Testis (tissue), 2 donors: ENCODE measurements at regions not wholly inside any gene's neighbourhood (a gene's known extent, or its start where the extent isn't known, plus 50 kb on each side); places are given as distances from the start of the nearest gene placed in this dataset.

Source experiments
- DNase-seq: peaks from one replicate; pipeline ENCODE4 v3.0.0-alpha.2; 2019
- H3K27ac ChIP-seq, 2 donors: fragments of 200-600 bp; sonication (generic); one replicate each; pipeline ENCODE4 v1.5.1; 2019
- H3K27me3 ChIP-seq: fragments of 200-600 bp; sonication (generic); one replicate; pipeline ENCODE4 v1.5.1; 2019
- H3K36me3 ChIP-seq: fragments of 200-600 bp; sonication (generic); one replicate; pipeline ENCODE4 v1.5.1; 2017; ENCODE audit warnings: low read depth; ENCODE audit errors: missing control alignments
- H3K4me1 ChIP-seq: fragments of 200-600 bp; sonication (generic); one replicate; pipeline ENCODE4 v1.5.1; 2019
- H3K4me3 ChIP-seq, 2 donors: fragments of 200-600 bp; sonication (generic); one replicate each; pipeline ENCODE4 v1.5.1; 2017 to 2019
- H3K9me3 ChIP-seq: fragments of 200-600 bp; sonication (generic); one replicate; pipeline ENCODE4 v1.5.1; 2017
- CTCF ChIP-seq, 3 experiments: fragments of 450-650 bp in 2 of 3; fragments of 200-600 bp in 1 of 3; sonication (generic) in 1 of 3; IDR thresholded peaks; one replicate each; pipeline ENCODE4 v1.5.1; 2016 to 2019; ENCODE audit warnings: antibody characterized with exemption in 3 of 3, mild to moderate bottlenecking in 2 of 3, moderate library complexity in 1 of 3
- POLR2A ChIP-seq: fragments of 450-650 bp; IDR thresholded peaks from one replicate; pipeline ENCODE4 v1.6.1; 2017; ENCODE audit warnings: antibody characterized with exemption, mild to moderate bottlenecking, moderate library complexity
- whole genome bisulfite sequencing, 2 donors: methylation state at CpG; one replicate each; pipeline ENCODE4 v1.1.5; 2018; 5-methylcytosine and 5-hydroxymethylcytosine counted together
- intact Hi-C: fragments of 100-400 bp; cut with DNase I; formaldehyde crosslinking; loops from one replicate; pipeline ENCODE4 v1.15.1; 2023; ENCODE audit warnings: low total_unique reads

DNA sequence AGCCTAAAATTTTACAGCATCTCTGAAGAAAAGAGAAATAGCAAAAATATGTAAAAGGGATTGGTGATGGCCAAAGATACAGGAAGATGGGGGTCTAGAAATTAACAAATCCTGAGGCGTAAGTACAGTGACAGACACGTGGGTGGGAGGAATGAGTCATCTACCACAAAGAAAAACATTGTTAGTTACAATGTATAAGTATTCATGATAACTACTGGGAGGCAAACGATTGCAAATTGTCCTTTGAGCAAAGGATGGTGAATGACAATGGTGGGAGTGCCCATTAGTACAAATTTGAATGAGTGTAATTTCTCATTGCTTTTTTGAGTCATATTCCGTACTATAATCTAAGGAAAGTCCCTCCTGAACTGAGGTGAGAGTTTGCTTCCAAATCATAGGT lies 809.0 kb upstream of the FAM98A start:
- Histone ChIP-seq H3K9me3 (no peaks in the 10 kb centered on the region), H3K4me1 (no peaks in the 10 kb centered on the region), H3K27me3 (no peaks in the 10 kb centered on the region), H3K4me3 (no peak overlapping the region), H3K36me3 (no peaks in the 10 kb centered on the region), H3K27ac (no peak overlapping the region)
- intact Hi-C loops, result no loop called here
- DNase-seq, result no peak
- TF ChIP-seq POLR2A (no peak), CTCF (IDR thresholded peaks at IDR 0.05) (no peak)
- WGBS, 2 donors, result 50 to 56% methylated on average over 4 of the region's 4 CpGs

- Histone ChIP-seq H3K9me3 (no peaks in the 10 kb centered on the region), H3K36me3 (no peaks in the 10 kb centered on the region), H3K27me3 (no peaks in the 10 kb centered on the region), H3K27ac (no peak overlapping the region), H3K4me3 (no peak overlapping the region), H3K4me1 (no peaks in the 10 kb centered on the region)
- WGBS, 2 donors, result 86 to 88% methylated on average over 2 of the region's 2 CpGs
- TF ChIP-seq CTCF (IDR thresholded peaks at IDR 0.05), result no peak
- no peak for TF ChIP-seq POLR2A
- intact Hi-C loops, result no loop called here
- no peak for DNase-seq
Observed at GRCh38 chr2:34403512-34403911, 804.4 kb upstream of the FAM98A start.

DNA sequence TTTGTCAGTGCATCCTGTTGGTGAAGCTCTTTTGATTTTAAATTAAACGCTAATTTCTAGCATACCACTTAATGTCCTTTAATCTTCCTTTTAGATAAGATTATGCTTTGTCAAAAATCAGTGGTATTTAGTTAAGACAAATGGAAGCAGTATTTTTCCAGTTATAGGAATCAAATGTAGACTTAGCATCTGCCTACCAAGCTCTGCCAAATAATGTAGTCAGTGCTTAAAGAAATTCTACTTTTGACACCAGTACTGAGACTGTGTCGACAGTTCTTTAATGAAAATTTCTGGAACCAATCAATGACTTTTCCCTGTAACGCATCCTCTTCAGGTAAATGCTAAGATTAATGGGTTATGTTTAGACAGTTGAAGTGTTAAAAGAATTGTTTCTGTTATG lies 803.3 kb upstream of the FAM98A start:
- 85 to 94% methylated on average over 3 of the region's 3 CpGs for WGBS, 2 donors
- TF ChIP-seq POLR2A, result no peak
- Histone ChIP-seq H3K4me1 (no peaks in the 10 kb centered on the region), H3K27me3 (no peaks in the 10 kb centered on the region), H3K9me3 (no peaks in the 10 kb centered on the region), H3K4me3 (no peak overlapping the region), H3K36me3 (no peaks in the 10 kb centered on the region), H3K27ac (no peak overlapping the region)
- no peak for DNase-seq
- intact Hi-C loops, result no loop called here

GRCh38 chr2:34401186-34401585 lies 802.1 kb upstream of the FAM98A start:
- H3K9me3 ChIP-seq, result no peaks in the 10 kb centered on the region
- H3K27me3 ChIP-seq, result no peaks in the 10 kb centered on the region
- no peaks in the 10 kb centered on the region for H3K4me1 ChIP-seq
- TF ChIP-seq CTCF (IDR thresholded peaks at IDR 0.05) (no peak), POLR2A (no peak)
- no peak overlapping the region for H3K27ac ChIP-seq
- 94 to 96% methylated on average over 5 of the region's 5 CpGs for WGBS, 2 donors
- DNase-seq, result no peak
- no peaks in the 10 kb centered on the region for H3K36me3 ChIP-seq
- intact Hi-C loops, result no loop called here
- H3K4me3 ChIP-seq, result no peak overlapping the region

- Histone ChIP-seq H3K4me1 (no peaks in the 10 kb centered on the region), H3K27ac (no peak overlapping the region), H3K4me3 (no peak overlapping the region), H3K27me3 (no peaks in the 10 kb centered on the region), H3K36me3 (no peaks in the 10 kb centered on the region), H3K9me3 (no peaks in the 10 kb centered on the region)
- WGBS, 2 donors, result 54 to 56% methylated on average over 2 of the region's 2 CpGs
- intact Hi-C loops, result no loop called here
- TF ChIP-seq CTCF (IDR thresholded peaks at IDR 0.05) (no peak), POLR2A (no peak)
- DNase-seq, result no peak
Observed at GRCh38 chr2:34388446-34388845, 789.3 kb upstream of the FAM98A start.
